Stomach smooth muscle (tissue), 2 donors: ENCODE measurements at regions not wholly inside any gene's neighbourhood (a gene's known extent, or its start where the extent isn't known, plus 50 kb on each side); places are given as distances from the start of the nearest gene placed in this dataset.

Source experiments
- H3K27ac ChIP-seq: one replicate; pipeline ENCODE4 v1.7.0; 2013; ENCODE audit warnings: mild to moderate bottlenecking, low read length, inconsistent platforms
- H3K27me3 ChIP-seq, 2 donors: one replicate each; pipeline ENCODE4 v1.7.0; 2013; ENCODE audit warnings: low read length in 2 of 2; ENCODE audit not compliant: insufficient read depth in 2 of 2, control insufficient read depth in 1 of 2
- H3K36me3 ChIP-seq, 2 donors: one replicate each; pipeline ENCODE4 v1.7.0; 2013; ENCODE audit warnings: low read length in 2 of 2; ENCODE audit not compliant: control insufficient read depth in 2 of 2, insufficient read depth in 2 of 2
- H3K4me1 ChIP-seq: one replicate; pipeline ENCODE4 v1.7.0; 2013; ENCODE audit warnings: low read length; ENCODE audit not compliant: control insufficient read depth, insufficient read depth
- H3K4me3 ChIP-seq, 2 donors: one replicate each; pipeline ENCODE4 v1.7.0; 2013; ENCODE audit warnings: low read length in 2 of 2
- H3K9ac ChIP-seq, 2 donors: one replicate each; pipeline ENCODE4 v1.7.0; 2013; ENCODE audit warnings: low read length in 2 of 2, mild to moderate bottlenecking in 1 of 2
- H3K9me3 ChIP-seq, 2 donors: one replicate each; pipeline ENCODE4 v1.7.0; 2013; ENCODE audit warnings: low read length in 2 of 2; ENCODE audit not compliant: control insufficient read depth in 2 of 2
- donor health status: healthy.
- donor health status: Pancreatic carcinoma.

GRCh38 chr6:142005021-142005420, 127.7 kb upstream of the GJE1 start:
- Histone ChIP-seq H3K4me1 (no peaks in the 10 kb centered on the region), H3K9ac (no peak overlapping the region), H3K27me3 (no peaks in the 10 kb centered on the region), H3K36me3 (no peaks in the 10 kb centered on the region), H3K4me3 (no peak overlapping the region), H3K27ac (no peak overlapping the region), H3K9me3 (no peaks in the 10 kb centered on the region)

- Histone ChIP-seq H3K4me3 (no peak overlapping the region), H3K4me1 (no peaks in the 10 kb centered on the region), H3K36me3 (no peaks in the 10 kb centered on the region), H3K27ac (no peak overlapping the region), H3K27me3 (no peaks in the 10 kb centered on the region), H3K9me3 (no peaks in the 10 kb centered on the region), H3K9ac (no peak overlapping the region)
Measured at GRCh38 chr6:142002825-142003405, 129.8 kb upstream of the GJE1 start.

- Histone ChIP-seq H3K4me3 (no peak overlapping the region), H3K4me1 (no peaks in the 10 kb centered on the region), H3K27me3 (no peaks in the 10 kb centered on the region), H3K9ac (no peak overlapping the region), H3K36me3 (no peaks in the 10 kb centered on the region), H3K9me3 (peaks cover 0 to 3% of the 10 kb centered on the region in 2 donors), H3K27ac (no peak overlapping the region)
Measured at GRCh38 chr6:141996823-141997222, 135.9 kb upstream of the GJE1 start.

GRCh38 chr6:141992109-141992508, 140.6 kb upstream of the GJE1 start:
- no peak overlapping the region for H3K9ac ChIP-seq
- no peaks in the 10 kb centered on the region for H3K27me3 ChIP-seq
- no peaks in the 10 kb centered on the region for H3K36me3 ChIP-seq
- no peak overlapping the region for H3K4me3 ChIP-seq
- H3K27ac ChIP-seq, result no peak overlapping the region
- no peaks in the 10 kb centered on the region for H3K4me1 ChIP-seq
- H3K9me3 ChIP-seq, result peaks cover 0 to 3% of the 10 kb centered on the region in 2 donors

- Histone ChIP-seq H3K4me1 (no peaks in the 10 kb centered on the region), H3K9me3 (peaks cover 0 to 3% of the 10 kb centered on the region in 2 donors), H3K27ac (no peak overlapping the region), H3K36me3 (no peaks in the 10 kb centered on the region), H3K27me3 (no peaks in the 10 kb centered on the region), H3K4me3 (no peak overlapping the region), H3K9ac (no peak overlapping the region)
Measured at GRCh38 chr6:141990840-141991239, 141.9 kb upstream of the GJE1 start.

- H3K27ac ChIP-seq, result no peak overlapping the region
- H3K27me3 ChIP-seq, result no peaks in the 10 kb centered on the region
- no peaks in the 10 kb centered on the region for H3K36me3 ChIP-seq
- H3K4me3 ChIP-seq, result no peak overlapping the region
- H3K9me3 ChIP-seq, result no peaks in the 10 kb centered on the region
- no peak overlapping the region for H3K9ac ChIP-seq
- no peaks in the 10 kb centered on the region for H3K4me1 ChIP-seq
Measured at GRCh38 chr6:141989706-141989959, 143.1 kb upstream of the GJE1 start.

- H3K4me3 ChIP-seq, result no peak overlapping the region
- no peaks in the 10 kb centered on the region for H3K27me3 ChIP-seq
- no peaks in the 10 kb centered on the region for H3K9me3 ChIP-seq
- H3K9ac ChIP-seq, result no peak overlapping the region
- H3K4me1 ChIP-seq, result no peaks in the 10 kb centered on the region
- no peak overlapping the region for H3K27ac ChIP-seq
- no peaks in the 10 kb centered on the region for H3K36me3 ChIP-seq
Measured at GRCh38 chr6:141988954-141989705, 143.6 kb upstream of the GJE1 start.

- Histone ChIP-seq H3K4me1 (no peaks in the 10 kb centered on the region), H3K4me3 (no peak overlapping the region), H3K27ac (no peak overlapping the region), H3K27me3 (no peaks in the 10 kb centered on the region), H3K9me3 (no peaks in the 10 kb centered on the region), H3K36me3 (no peaks in the 10 kb centered on the region), H3K9ac (no peak overlapping the region)
Measured at GRCh38 chr6:141988327-141988726, 144.4 kb upstream of the GJE1 start.

- no peak overlapping the region for H3K27ac ChIP-seq
- no peaks in the 10 kb centered on the region for H3K9me3 ChIP-seq
- H3K27me3 ChIP-seq, result no peaks in the 10 kb centered on the region
- H3K9ac ChIP-seq, result no peak overlapping the region
- no peaks in the 10 kb centered on the region for H3K4me1 ChIP-seq
- no peaks in the 10 kb centered on the region for H3K36me3 ChIP-seq
- H3K4me3 ChIP-seq, result no peak overlapping the region
Measured at GRCh38 chr6:141986457-141986856, 146.3 kb upstream of the GJE1 start.

- H3K4me1 ChIP-seq, result no peaks in the 10 kb centered on the region
- no peaks in the 10 kb centered on the region for H3K27me3 ChIP-seq
- no peaks in the 10 kb centered on the region for H3K9me3 ChIP-seq
- H3K9ac ChIP-seq, result no peak overlapping the region
- no peak overlapping the region for H3K27ac ChIP-seq
- H3K36me3 ChIP-seq, result no peaks in the 10 kb centered on the region
- H3K4me3 ChIP-seq, result no peak overlapping the region
Measured at GRCh38 chr6:141981190-141981589, 151.5 kb upstream of the GJE1 start.

- Histone ChIP-seq H3K27me3 (no peaks in the 10 kb centered on the region), H3K27ac (no peak overlapping the region), H3K4me3 (no peak overlapping the region), H3K9me3 (no peaks in the 10 kb centered on the region), H3K9ac (no peak overlapping the region), H3K4me1 (no peaks in the 10 kb centered on the region), H3K36me3 (no peaks in the 10 kb centered on the region)
Measured at GRCh38 chr6:141977782-141978181, 154.9 kb upstream of the GJE1 start.
